Heart left ventricle (tissue), 16 donors: ENCODE measurements at regions not wholly inside any gene's neighbourhood (a gene's known extent, or its start where the extent isn't known, plus 50 kb on each side); places are given as distances from the start of the nearest gene placed in this dataset.

Experiments
- ATAC-seq, 4 donors: fragments of 200-7000 bp; cut with Tn5 transposase; one replicate each; pipeline ENCODE4 v1.9.1; 2020 to 2022; ENCODE audit warnings: moderate library complexity in 4 of 4, mild to moderate bottlenecking in 3 of 4, moderate number of reproducible peaks in 1 of 4
- DNase-seq, 5 donors: peaks; one replicate each; pipeline ENCODE4 v3.0.0-alpha.2; 2020
- H3K27ac ChIP-seq, 12 donors: fragments of 200-600 bp; sonication (generic) in 4 of 12; one replicate each; pipeline versions ENCODE4 v1.5.0 to v1.8.0; 2016 to 2022; ENCODE audit warnings: mild to moderate bottlenecking in 2 of 12
- H3K27me3 ChIP-seq, 9 donors: fragments of 200-600 bp; sonication (generic) in 2 of 9; one replicate each; pipeline versions ENCODE4 v1.5.1 to v1.8.0; 2016 to 2022; ENCODE audit warnings: mild to moderate bottlenecking in 3 of 9
- H3K36me3 ChIP-seq, 9 donors: fragments of 200-600 bp; sonication (generic) in 2 of 9; one replicate each; pipeline versions ENCODE4 v1.5.0 to v1.8.0; 2018 to 2022; ENCODE audit warnings: mild to moderate bottlenecking in 2 of 9
- H3K4me1 ChIP-seq, 12 donors: fragments of 200-600 bp; sonication (generic) in 4 of 12; one replicate each; pipeline versions ENCODE4 v1.5.0 to v1.8.0; 2016 to 2022; ENCODE audit warnings: mild to moderate bottlenecking in 3 of 12
- H3K4me3 ChIP-seq, 12 donors: fragments of 200-600 bp; sonication (generic) in 4 of 12; one replicate each; pipeline versions ENCODE4 v1.5.0 to v1.8.0; 2017 to 2022; ENCODE audit warnings: mild to moderate bottlenecking in 9 of 12, moderate library complexity in 4 of 12
- H3K9me3 ChIP-seq, 12 donors: fragments of 200-600 bp; sonication (generic) in 4 of 12; one replicate each; pipeline versions ENCODE4 v1.5.0 to v1.8.0; 2016 to 2022; ENCODE audit warnings: mild to moderate bottlenecking in 1 of 12
- POLR2A ChIP-seq, 2 donors: fragments of 450-650 bp; IDR thresholded peaks; one replicate each; pipeline ENCODE4 v1.6.1; 2017; ENCODE audit warnings: antibody characterized with exemption in 2 of 2, mild to moderate bottlenecking in 2 of 2, moderate library complexity in 2 of 2
- WGBS, 4 donors: extraction: QIAGEN DNeasy Blood & Tissue Kit in 2 of 4; methylation state at CpG; one replicate each; pipeline versions ENCODE4 v1.1.5 to v1.1.7; 2013 to 2018; 5-methylcytosine and 5-hydroxymethylcytosine counted together
- intact Hi-C, 10 donors: fragments of 100-400 bp; cut with DNase I; formaldehyde crosslinking; loops; one replicate each; pipeline versions ENCODE4 v1.11.1 to v1.14.2; 2022
- TF ChIP-seq, protein P1 (sequence below), 12 donors: fragments of 200-600 bp; sonication (generic) in 4 of 12; IDR thresholded peaks; one replicate each; pipeline versions ENCODE4 v1.5.0 to v1.8.0; 2018 to 2022; ENCODE audit warnings: antibody characterized with exemption in 12 of 12, mild to moderate bottlenecking in 5 of 12
- donor health status: ischemic (EF 13 %, LVEDD 7.1; RV severe dilation, severe dysfunction).
- donor health status: healthy with polysubstance abuse.
- donor health status: DM: no; HTN: yes; CAD: no.
- donor health status: DM: no; HTN: no; CAD: no.
- donor health status: ischemic (EF 25% LVEDD 6.9; RV normal size, moderate dysfunction).
- donor health status: ischemic (EF 25% LVEDD 5.7; RV mildly dilated, moderate dysfunction).
- donor health status: healthy.
- donor health status: DM: yes; HTN: yes; CAD: no.
- donor health status: ischemic (EF 35%, LVEDD 5.7; RV mildly dilated, moderate dysfunction).
- donor health status: nonischemic (EF 11% LVEDD 7.7; RV severe dilation, severe dysfunction).
- donor health status: DM: yes; HTN: yes; CAD: no.
- donor health status: PGD.
- donor health status: ischemic (EF 29% LVEDD 5.4; RV normal size, mild dysfunction).
- donor health status: nonischemic (EF 23%, LVEDD 6.1; RV moderate dilation, normal function).

DNA sequence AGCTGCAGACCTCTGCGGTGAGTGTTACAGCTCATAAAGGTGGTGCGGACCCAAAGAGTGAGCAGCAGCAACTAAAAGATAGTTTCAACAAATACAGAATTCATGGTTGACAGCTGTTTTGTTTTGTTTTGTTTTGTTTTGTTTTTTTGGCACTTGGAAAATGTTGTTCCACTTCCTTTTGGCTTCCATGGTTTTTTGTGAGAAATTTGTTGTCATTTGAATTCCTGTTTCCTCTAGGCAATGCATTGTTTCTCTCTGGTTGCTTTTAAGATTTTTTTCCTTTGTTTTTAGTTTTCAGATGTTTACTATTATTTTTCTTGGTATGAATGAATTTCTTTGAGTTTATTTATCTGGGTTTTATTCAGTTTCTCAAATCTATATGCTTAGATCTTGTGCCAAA, 229.4 kb downstream of the MID1IP1 start:
- no peaks in the 10 kb centered on the region for H3K4me1 ChIP-seq
- H3K9me3 ChIP-seq: peaks cover 0 to 46% (median 24%) of the 10 kb centered on the region in 12 donors
- TF ChIP-seq, protein P1, sequence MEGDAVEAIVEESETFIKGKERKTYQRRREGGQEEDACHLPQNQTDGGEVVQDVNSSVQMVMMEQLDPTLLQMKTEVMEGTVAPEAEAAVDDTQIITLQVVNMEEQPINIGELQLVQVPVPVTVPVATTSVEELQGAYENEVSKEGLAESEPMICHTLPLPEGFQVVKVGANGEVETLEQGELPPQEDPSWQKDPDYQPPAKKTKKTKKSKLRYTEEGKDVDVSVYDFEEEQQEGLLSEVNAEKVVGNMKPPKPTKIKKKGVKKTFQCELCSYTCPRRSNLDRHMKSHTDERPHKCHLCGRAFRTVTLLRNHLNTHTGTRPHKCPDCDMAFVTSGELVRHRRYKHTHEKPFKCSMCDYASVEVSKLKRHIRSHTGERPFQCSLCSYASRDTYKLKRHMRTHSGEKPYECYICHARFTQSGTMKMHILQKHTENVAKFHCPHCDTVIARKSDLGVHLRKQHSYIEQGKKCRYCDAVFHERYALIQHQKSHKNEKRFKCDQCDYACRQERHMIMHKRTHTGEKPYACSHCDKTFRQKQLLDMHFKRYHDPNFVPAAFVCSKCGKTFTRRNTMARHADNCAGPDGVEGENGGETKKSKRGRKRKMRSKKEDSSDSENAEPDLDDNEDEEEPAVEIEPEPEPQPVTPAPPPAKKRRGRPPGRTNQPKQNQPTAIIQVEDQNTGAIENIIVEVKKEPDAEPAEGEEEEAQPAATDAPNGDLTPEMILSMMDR (IDR thresholded peaks at IDR 0.05): no peak
- no peak for TF ChIP-seq POLR2A (IDR thresholded peaks at IDR 0.05)
- H3K36me3 ChIP-seq: no peaks in the 10 kb centered on the region
- H3K27me3 ChIP-seq: no peaks in the 10 kb centered on the region
- ATAC-seq (no peak), DNase-seq (no peak)
- WGBS, 4 donors: 92 to 99% (median 96%) methylated on average over 2 of the region's 2 CpGs
- intact Hi-C loops: no loop called here
- H3K4me3 ChIP-seq: no peak overlapping the region
- no peak overlapping the region for H3K27ac ChIP-seq

DNA sequence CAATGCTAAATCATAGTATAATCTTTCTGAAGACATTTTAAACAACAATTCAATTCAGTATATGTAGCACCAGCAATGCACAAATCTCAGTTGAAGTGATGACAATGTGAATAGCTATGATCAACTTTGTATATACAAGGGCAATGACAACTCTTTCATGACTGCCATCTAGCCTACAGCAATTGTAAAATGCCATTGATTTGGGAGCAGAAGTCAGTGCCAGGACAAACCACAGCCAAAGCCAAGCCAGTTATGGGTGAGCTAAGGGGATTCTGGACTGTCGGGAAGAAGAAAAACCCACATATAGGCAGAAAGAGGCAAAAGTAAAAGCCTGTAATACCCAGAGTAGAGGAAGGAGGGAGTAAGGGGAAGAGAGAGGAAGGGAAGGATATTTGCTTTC, 238.6 kb downstream of the MID1IP1 start:
- DNase-seq: no peak
- WGBS, 4 donors: 79 to 85% (median 82%) methylated on average over 1 of the region's 1 CpG
- no peak for ATAC-seq
- no peaks in the 10 kb centered on the region for H3K36me3 ChIP-seq
- H3K4me1 ChIP-seq: no peaks in the 10 kb centered on the region
- H3K27me3 ChIP-seq: peaks cover 0 to 14% (median 0%) of the 10 kb centered on the region in 9 donors
- no peak overlapping the region for H3K4me3 ChIP-seq
- no peak for TF ChIP-seq POLR2A (IDR thresholded peaks at IDR 0.05)
- TF ChIP-seq, protein P1 (IDR thresholded peaks at IDR 0.05): no peak
- no peak overlapping the region for H3K27ac ChIP-seq
- H3K9me3 ChIP-seq: no peaks in the 10 kb centered on the region
- intact Hi-C loops: no loop called here

DNA sequence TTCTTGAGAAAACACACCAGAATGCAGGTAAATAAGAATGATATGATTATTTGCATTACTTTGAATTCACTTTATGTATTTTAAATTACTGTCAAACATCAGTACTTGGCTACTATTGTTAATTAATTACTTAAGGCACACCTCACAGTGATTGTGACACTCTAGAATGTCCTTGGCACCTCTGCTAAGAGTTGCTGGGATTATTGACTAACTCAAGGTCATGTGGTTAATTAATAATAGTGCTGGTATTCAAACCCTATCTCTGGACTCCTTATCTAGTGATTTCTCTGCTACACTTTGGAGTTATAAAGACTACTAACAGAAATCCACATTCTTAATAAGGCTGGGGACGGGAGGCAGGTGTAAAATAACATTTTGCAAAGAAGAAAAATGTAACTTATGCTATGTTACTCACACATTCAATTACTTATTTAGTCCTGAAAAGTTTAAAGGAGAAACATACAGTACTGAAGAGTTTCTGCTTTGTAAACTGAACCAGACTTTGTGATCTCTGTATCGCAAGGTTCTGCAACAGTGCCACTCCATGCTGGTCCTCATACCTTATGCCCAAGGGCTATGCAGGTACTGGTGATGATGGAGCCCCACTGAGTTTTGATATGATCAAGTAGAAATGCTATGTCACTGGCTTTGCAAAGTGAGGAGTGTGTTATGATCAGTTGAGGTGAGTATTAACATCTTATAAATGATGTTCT, 242.7 kb downstream of the MID1IP1 start:
- whole genome bisulfite sequencing, 4 donors: 74 to 83% (median 76%) methylated on average over 2 of the region's 2 CpGs
- TF ChIP-seq POLR2A (IDR thresholded peaks at IDR 0.05): no peak
- TF ChIP-seq, protein P1 (IDR thresholded peaks at IDR 0.05): no peak
- no peak overlapping the region for H3K27ac ChIP-seq
- H3K36me3 ChIP-seq: no peaks in the 10 kb centered on the region
- no peaks in the 10 kb centered on the region for H3K4me1 ChIP-seq
- H3K9me3 ChIP-seq: no peaks in the 10 kb centered on the region
- ATAC-seq (no peak), DNase-seq (no peak)
- peaks cover 0 to 10% (median 0%) of the 10 kb centered on the region in 9 donors for H3K27me3 ChIP-seq
- no peak overlapping the region for H3K4me3 ChIP-seq
- intact Hi-C loops: no loop called here

DNA sequence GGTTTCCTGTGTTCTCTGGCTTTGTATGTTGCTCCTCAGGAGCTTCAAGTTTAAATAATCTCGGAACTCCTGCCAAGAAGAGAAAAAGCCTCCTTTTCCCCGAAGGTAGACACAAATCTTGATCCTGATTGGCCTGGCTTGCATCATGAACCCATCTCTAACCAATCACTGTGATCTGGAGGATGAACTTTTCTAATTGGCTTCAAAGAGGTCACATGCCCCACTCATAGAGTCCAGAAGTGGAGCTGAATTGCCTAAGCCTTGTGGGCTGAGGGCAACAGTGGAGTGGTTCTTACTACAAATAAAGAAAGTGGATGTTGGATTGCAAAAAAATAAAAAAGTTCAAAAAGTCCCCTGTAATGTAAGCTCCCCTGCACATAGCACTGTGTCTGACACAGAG, 245.9 kb downstream of the MID1IP1 start:
- Histone ChIP-seq H3K36me3 (no peaks in the 10 kb centered on the region), H3K9me3 (no peaks in the 10 kb centered on the region)
- 72 to 87% (median 81%) methylated on average over 2 of the region's 2 CpGs for WGBS, 4 donors

More for the DNA sequence above, 245.9 kb downstream of the MID1IP1 start:
- Histone ChIP-seq H3K27me3 (no peaks in the 10 kb centered on the region), H3K4me3 (no peak overlapping the region), H3K27ac (no peak overlapping the region), H3K4me1 (no peaks in the 10 kb centered on the region)
- no peak for ATAC-seq
- intact Hi-C loops: no loop called here
- TF ChIP-seq, protein P1 (IDR thresholded peaks at IDR 0.05): no peak
- TF ChIP-seq POLR2A (IDR thresholded peaks at IDR 0.05): no peak
- no peak for DNase-seq
